Loucy (cell line): ENCODE measurements at regions not wholly inside any gene's neighbourhood (a gene's known extent, or its start where the extent isn't known, plus 50 kb on each side); places are given as distances from the start of the nearest gene placed in this dataset.

ENCODE experiments used
- CTCF ChIP-seq: fragments of 200-600 bp; sonication (generic); conservative IDR thresholded peaks from 2 replicates; pipeline ENCODE4 v1.5.1; 2014; ENCODE audit warnings: mild to moderate bottlenecking, antibody characterized with exemption, low read length
- EZH2phosphoT487 ChIP-seq: fragments of 200-600 bp; IDR thresholded peaks from 2 replicates; pipeline ENCODE4 v1.6.1; 2018; ENCODE audit warnings: antibody characterized with exemption, mild to moderate bottlenecking, moderate library complexity, borderline replicate concordance

GRCh38 chr13:90934741-90935140, 412.7 kb upstream of the MIR17HG start:
- no peak for TF ChIP-seq CTCF
- no peak for TF ChIP-seq EZH2phosphoT487
